ENCODE measurements at regions not wholly inside any gene's neighbourhood (a gene's known extent, or its start where the extent isn't known, plus 50 kb on each side); places are given as distances from the start of the nearest gene placed in this dataset.

DNA sequence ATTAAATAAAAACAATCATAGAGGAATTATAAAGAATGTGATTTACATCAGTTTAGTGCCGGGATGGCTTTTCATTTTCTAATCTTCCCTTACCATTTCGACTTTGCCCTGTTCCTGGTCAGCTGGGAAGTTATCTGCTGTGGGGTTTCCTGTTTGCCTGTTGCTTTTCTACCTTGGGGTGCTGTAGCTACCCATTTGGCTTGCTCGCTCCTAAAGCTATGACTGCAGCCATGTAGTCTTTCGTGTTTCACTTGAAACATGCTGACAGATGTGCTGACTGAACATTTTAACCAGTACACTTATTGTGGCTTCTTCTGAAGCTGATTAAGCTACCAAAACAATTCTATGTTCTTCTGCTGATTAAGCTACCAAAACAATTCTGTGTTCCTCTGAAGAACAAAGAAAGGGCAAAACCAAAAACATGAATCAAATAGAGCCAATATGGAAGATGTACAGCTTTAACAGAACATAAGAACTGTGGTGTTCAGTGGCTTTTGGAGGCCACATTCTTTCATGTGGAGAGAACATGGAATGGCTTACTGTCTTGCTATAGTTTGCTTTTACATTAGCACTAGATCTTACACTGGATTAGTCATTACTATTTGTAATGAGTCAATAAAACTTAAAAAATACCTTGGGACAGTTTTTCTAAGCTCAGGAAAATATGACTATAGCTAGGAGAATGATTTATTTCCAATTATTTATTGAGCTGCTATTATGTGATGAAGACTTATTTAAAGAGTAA, 440.4 kb downstream of the SPRY1 start:
- TF ChIP-seq, protein P1, sequence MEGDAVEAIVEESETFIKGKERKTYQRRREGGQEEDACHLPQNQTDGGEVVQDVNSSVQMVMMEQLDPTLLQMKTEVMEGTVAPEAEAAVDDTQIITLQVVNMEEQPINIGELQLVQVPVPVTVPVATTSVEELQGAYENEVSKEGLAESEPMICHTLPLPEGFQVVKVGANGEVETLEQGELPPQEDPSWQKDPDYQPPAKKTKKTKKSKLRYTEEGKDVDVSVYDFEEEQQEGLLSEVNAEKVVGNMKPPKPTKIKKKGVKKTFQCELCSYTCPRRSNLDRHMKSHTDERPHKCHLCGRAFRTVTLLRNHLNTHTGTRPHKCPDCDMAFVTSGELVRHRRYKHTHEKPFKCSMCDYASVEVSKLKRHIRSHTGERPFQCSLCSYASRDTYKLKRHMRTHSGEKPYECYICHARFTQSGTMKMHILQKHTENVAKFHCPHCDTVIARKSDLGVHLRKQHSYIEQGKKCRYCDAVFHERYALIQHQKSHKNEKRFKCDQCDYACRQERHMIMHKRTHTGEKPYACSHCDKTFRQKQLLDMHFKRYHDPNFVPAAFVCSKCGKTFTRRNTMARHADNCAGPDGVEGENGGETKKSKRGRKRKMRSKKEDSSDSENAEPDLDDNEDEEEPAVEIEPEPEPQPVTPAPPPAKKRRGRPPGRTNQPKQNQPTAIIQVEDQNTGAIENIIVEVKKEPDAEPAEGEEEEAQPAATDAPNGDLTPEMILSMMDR (IDR thresholded peaks at IDR 0.05; ENCODE audit: insufficient read depth, low read length, poor library complexity, severe bottlenecking): no peak
- H3K27me3 ChIP-seq (ENCODE audit: control insufficient read depth, insufficient read depth, low read length): no peaks in the 10 kb centered on the region
- no peak overlapping the region for H3K4me3 ChIP-seq (ENCODE audit: low read depth, low read length)
- no peak for DNase-seq (ENCODE audit: low read depth)
- H3K36me3 ChIP-seq (ENCODE audit: control insufficient read depth, insufficient read depth, low read length): no peaks in the 10 kb centered on the region

DNA sequence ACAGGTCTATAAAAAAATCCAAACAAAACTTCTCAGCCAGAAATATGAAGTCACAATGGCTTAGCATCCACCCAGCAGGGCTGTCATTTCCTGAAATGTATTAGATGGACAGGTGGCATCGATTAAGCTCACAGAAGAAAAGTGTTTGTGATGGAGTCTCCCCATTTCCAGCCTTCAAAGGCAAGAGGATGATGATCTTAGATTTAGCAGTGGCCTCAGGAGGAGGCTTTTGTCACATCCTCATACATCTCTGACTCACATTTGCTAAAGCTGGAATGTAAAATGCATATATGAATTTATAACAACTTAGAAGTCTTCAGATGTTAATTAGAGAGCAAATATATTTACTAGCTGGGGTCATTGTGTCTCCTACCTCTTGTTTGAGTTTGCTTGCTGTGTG, 441.9 kb downstream of the SPRY1 start:
- Histone ChIP-seq H3K4me3 (ENCODE audit: low read depth, low read length) (no peak overlapping the region), H3K27me3 (ENCODE audit: control insufficient read depth, insufficient read depth, low read length) (no peaks in the 10 kb centered on the region), H3K36me3 (ENCODE audit: control insufficient read depth, insufficient read depth, low read length) (no peaks in the 10 kb centered on the region)
- DNase-seq (ENCODE audit: low read depth): no peak
- TF ChIP-seq, protein P1 (IDR thresholded peaks at IDR 0.05; ENCODE audit: insufficient read depth, low read length, poor library complexity, severe bottlenecking): no peak

DNA sequence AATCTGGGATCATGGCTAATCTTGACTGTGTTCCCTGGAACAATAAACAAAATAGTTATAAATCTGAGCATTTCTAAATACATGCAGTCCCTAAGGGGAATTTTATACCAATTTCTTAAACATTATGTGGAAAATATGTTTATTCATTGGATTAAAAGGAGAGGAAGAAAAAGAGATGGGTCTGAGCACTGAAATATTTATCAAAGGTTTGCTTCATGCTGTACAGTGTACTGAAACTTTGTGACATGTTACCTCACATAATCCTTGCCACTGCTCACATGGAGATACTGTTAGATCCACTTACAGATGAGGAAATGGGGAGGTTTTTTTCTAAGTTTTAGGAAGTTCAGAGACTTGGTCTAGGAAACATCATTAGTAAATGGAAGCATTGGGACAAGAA, 443.6 kb downstream of the SPRY1 start:
- TF ChIP-seq, protein P1 (IDR thresholded peaks at IDR 0.05; ENCODE audit: insufficient read depth, low read length, poor library complexity, severe bottlenecking): no peak
- no peaks in the 10 kb centered on the region for H3K27me3 ChIP-seq (ENCODE audit: control insufficient read depth, insufficient read depth, low read length)
- DNase-seq (ENCODE audit: low read depth): no peak
- H3K36me3 ChIP-seq (ENCODE audit: control insufficient read depth, insufficient read depth, low read length): no peaks in the 10 kb centered on the region
- H3K4me3 ChIP-seq (ENCODE audit: low read depth, low read length): no peak overlapping the region

- TF ChIP-seq, protein P1 (IDR thresholded peaks at IDR 0.05; ENCODE audit: insufficient read depth, low read length, poor library complexity, severe bottlenecking): no peak
- Histone ChIP-seq H3K27me3 (ENCODE audit: control insufficient read depth, insufficient read depth, low read length) (no peaks in the 10 kb centered on the region), H3K36me3 (ENCODE audit: control insufficient read depth, insufficient read depth, low read length) (no peaks in the 10 kb centered on the region), H3K4me3 (ENCODE audit: low read depth, low read length) (no peak overlapping the region)
- no peak for DNase-seq (ENCODE audit: low read depth)
Measured at GRCh38 chr4:123841447-123842121, 445.0 kb downstream of the SPRY1 start.

DNA sequence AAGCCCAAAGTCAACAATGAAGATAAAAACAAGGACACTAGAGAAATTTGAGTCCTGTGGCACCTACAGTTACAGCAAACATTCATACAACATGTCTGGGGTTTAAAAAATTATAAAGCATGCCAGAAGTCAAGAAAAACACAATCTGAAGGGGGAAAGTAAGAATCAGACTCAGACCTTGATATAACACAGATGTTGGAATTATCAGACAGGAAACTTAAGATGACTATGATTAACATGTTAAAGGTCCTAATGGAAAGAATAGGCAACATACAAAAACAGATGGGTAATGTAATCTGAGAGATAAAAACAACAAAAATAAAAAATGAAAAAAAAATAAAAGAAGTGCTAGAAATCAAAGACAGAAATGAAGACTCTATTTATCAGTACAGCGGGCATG, 446.5 kb downstream of the SPRY1 start:
- DNase-seq (ENCODE audit: low read depth): no peak
- Histone ChIP-seq H3K27me3 (ENCODE audit: control insufficient read depth, insufficient read depth, low read length) (no peaks in the 10 kb centered on the region), H3K36me3 (ENCODE audit: control insufficient read depth, insufficient read depth, low read length) (no peaks in the 10 kb centered on the region), H3K4me3 (ENCODE audit: low read depth, low read length) (no peak overlapping the region)
- TF ChIP-seq, protein P1 (IDR thresholded peaks at IDR 0.05; ENCODE audit: insufficient read depth, low read length, poor library complexity, severe bottlenecking): no peak
